B cell (primary cell): ENCODE measurements at regions not wholly inside any gene's neighbourhood (a gene's known extent, or its start where the extent isn't known, plus 50 kb on each side); places are given as distances from the start of the nearest gene placed in this dataset.

Experiments used
- ATAC-seq: fragments of 200-7000 bp; cut with Tn5 transposase; one replicate; pipeline ENCODE4 v1.10.0; 2021; ENCODE audit warnings: low read depth, mild to moderate bottlenecking, moderate number of reproducible peaks, moderate library complexity
- CTCF ChIA-PET: fragments of 350-600 bp; sonication (Branson Sonifier 250); formaldehyde crosslinking; loops from one replicate; lab custom pipeline; 2021; ENCODE audit warnings: antibody characterized with exemption, inconsistent platforms; lab: Charles Lee
- POLR2A ChIA-PET: fragments of 350-600 bp; sonication (Branson Sonifier 250); formaldehyde crosslinking; loops from one replicate; lab custom pipeline; 2021; ENCODE audit warnings: antibody characterized with exemption; lab: Charles Lee
- DNase-seq: peaks from one replicate; pipeline ENCODE4 v3.0.0; 2013
- H2AFZ ChIP-seq: 2 replicates; pipeline ENCODE4 v1.6.1; 2012; ENCODE audit warnings: mild to moderate bottlenecking, low read depth, low read length; ENCODE audit not compliant: insufficient read depth, poor library complexity, severe bottlenecking
- H3K27ac ChIP-seq, 2 donors: 1 replicate in 1 of 2; 2 replicates in 1 of 2; pipeline ENCODE4 v1.5.1; 2012 to 2013; ENCODE audit warnings: low read length in 2 of 2, mild to moderate bottlenecking in 2 of 2, moderate library complexity in 1 of 2
- H3K27me3 ChIP-seq, 4 experiments: fragments of 200-600 bp in 1 of 4; sonication (generic) in 1 of 4; replicated peaks in 1 of 4; 1 replicate in 2 of 4; 2 replicates in 2 of 4; pipeline versions ENCODE4 v1.6.1 to v1.7.0; 2013 to 2016; ENCODE audit warnings: low read length in 3 of 4, mild to moderate bottlenecking in 2 of 4, mixed read lengths in 1 of 4, moderate library complexity in 1 of 4; ENCODE audit not compliant: insufficient read depth in 4 of 4, control insufficient read depth in 3 of 4; ENCODE audit errors: control extremely low read depth in 1 of 4
- H3K36me3 ChIP-seq, 2 experiments: replicated peaks in 1 of 2; 1 replicate in 1 of 2; 2 replicates in 1 of 2; pipeline versions ENCODE4 v1.6.1 to v1.7.1; 2013; ENCODE audit warnings: low read length in 1 of 2; ENCODE audit not compliant: insufficient read depth in 2 of 2, control insufficient read depth in 1 of 2; ENCODE audit errors: control extremely low read depth in 1 of 2, extremely low read depth in 1 of 2
- H3K4me1 ChIP-seq, 2 donors: fragments of 200-600 bp in 1 of 2; sonication (generic) in 1 of 2; 1 replicate in 1 of 2; 2 replicates in 1 of 2; pipeline versions ENCODE4 v1.5.1 to v1.6.1; 2013 to 2017; ENCODE audit warnings: low read length in 2 of 2; ENCODE audit not compliant: control insufficient read depth in 2 of 2, insufficient read depth in 2 of 2
- H3K4me2 ChIP-seq: replicated peaks from 2 replicates; pipeline ENCODE3; 2012; ENCODE audit warnings: mild to moderate bottlenecking, low read depth, low read length; ENCODE audit not compliant: poor library complexity, severe bottlenecking
- H3K4me3 ChIP-seq, 5 experiments: fragments of 200-600 bp in 1 of 5; sonication (generic) in 1 of 5; 1 replicate in 3 of 5; 2 replicates in 2 of 5; pipeline versions ENCODE4 v1.5.1 to v1.7.0; 2011 to 2016; ENCODE audit warnings: low read length in 4 of 5, mild to moderate bottlenecking in 4 of 5, low read depth in 2 of 5, control low read depth in 1 of 5, moderate library complexity in 1 of 5; ENCODE audit not compliant: insufficient read depth in 1 of 5; ENCODE audit errors: control extremely low read depth in 1 of 5, extremely low read depth in 1 of 5
- H3K79me2 ChIP-seq: fragments of 200-600 bp; sonication (generic); one replicate; pipeline ENCODE4 v1.6.0; 2016; ENCODE audit warnings: low read length; ENCODE audit not compliant: control insufficient read depth, insufficient read depth
- H3K9ac ChIP-seq: fragments of 200-600 bp; sonication (generic); 2 replicates; pipeline ENCODE4 v1.6.1; 2017; ENCODE audit warnings: mild to moderate bottlenecking, low read length, moderate library complexity
- H3K9me3 ChIP-seq, 3 donors: one replicate each; pipeline versions ENCODE4 v1.6.1 to v1.7.1; 2013; ENCODE audit warnings: low read length in 2 of 3; ENCODE audit not compliant: control insufficient read depth in 2 of 3, insufficient read depth in 1 of 3; ENCODE audit errors: control extremely low read depth in 1 of 3
- H4K20me1 ChIP-seq: 2 replicates; pipeline ENCODE4 v1.6.0; 2012; ENCODE audit warnings: mild to moderate bottlenecking, low read length; ENCODE audit not compliant: insufficient read depth, control insufficient read depth, poor library complexity, severe bottlenecking
- H3K27ac Mint-ChIP-seq: one replicate; pipeline ENCODE4 v1.8.0; 2021; ENCODE audit warnings: mixed read lengths
- H3K27me3 Mint-ChIP-seq: one replicate; pipeline ENCODE4 v1.8.0; 2021; ENCODE audit warnings: mixed read lengths
- H3K4me1 Mint-ChIP-seq: one replicate; pipeline ENCODE4 v1.8.0; 2021; ENCODE audit warnings: mixed read lengths
- H3K4me3 Mint-ChIP-seq: one replicate; pipeline ENCODE4 v1.8.0; 2021; ENCODE audit warnings: mixed read lengths
- H3K9me3 Mint-ChIP-seq: one replicate; pipeline ENCODE4 v1.8.0; 2022; ENCODE audit warnings: mixed read lengths; ENCODE audit not compliant: insufficient read depth
- EZH2 ChIP-seq: IDR thresholded peaks from 2 replicates; pipeline ENCODE4 v1.6.1; 2012; ENCODE audit warnings: borderline replicate concordance, low read depth, mild to moderate bottlenecking, moderate library complexity, low read length; ENCODE audit not compliant: insufficient read depth, poor library complexity, severe bottlenecking
- WGBS: methylation state at CpG from one replicate; pipeline ENCODE4 v1.1.5; 2013; ENCODE audit warnings: missing lambda C conversion rate; ENCODE audit not compliant: insufficient coverage; 5-methylcytosine and 5-hydroxymethylcytosine counted together
- intact Hi-C: fragments of 100-400 bp; cut with micrococcal nuclease; formaldehyde crosslinking; loops from one replicate; pipeline ENCODE4 v1.10.0; 2022
- TF ChIP-seq, protein P1 (sequence below): fragments of 200-600 bp; IDR thresholded peaks from one replicate; pipeline ENCODE4 v1.8.0; 2022; ENCODE audit warnings: antibody characterized with exemption, mild to moderate bottlenecking

DNA sequence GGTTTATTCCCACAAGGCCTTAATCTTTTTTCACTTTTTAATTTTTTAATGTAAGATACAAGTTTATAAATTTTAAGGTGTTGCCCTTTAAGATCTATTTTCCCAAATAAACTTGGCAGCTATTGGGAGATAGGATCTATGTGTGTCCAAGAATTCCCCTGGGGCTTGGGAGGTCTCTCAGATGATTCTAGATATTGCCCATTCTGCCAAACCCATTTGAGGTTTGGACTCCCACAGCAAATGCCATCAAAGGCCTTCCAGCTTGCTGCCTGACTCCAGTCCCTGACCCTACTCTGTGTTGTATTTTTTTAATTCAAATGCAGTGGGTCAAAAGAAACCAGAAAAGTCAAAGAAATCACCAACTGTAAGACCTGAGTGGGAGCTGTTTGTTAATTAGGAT is 120.0 kb upstream of the CHRDL1 start:
- no peaks in the 10 kb centered on the region for H3K79me2 ChIP-seq
- ChIA-PET POLR2A (no interaction called here), CTCF (no interaction called here)
- TF ChIP-seq EZH2, result no peak
- TF ChIP-seq, protein P1, sequence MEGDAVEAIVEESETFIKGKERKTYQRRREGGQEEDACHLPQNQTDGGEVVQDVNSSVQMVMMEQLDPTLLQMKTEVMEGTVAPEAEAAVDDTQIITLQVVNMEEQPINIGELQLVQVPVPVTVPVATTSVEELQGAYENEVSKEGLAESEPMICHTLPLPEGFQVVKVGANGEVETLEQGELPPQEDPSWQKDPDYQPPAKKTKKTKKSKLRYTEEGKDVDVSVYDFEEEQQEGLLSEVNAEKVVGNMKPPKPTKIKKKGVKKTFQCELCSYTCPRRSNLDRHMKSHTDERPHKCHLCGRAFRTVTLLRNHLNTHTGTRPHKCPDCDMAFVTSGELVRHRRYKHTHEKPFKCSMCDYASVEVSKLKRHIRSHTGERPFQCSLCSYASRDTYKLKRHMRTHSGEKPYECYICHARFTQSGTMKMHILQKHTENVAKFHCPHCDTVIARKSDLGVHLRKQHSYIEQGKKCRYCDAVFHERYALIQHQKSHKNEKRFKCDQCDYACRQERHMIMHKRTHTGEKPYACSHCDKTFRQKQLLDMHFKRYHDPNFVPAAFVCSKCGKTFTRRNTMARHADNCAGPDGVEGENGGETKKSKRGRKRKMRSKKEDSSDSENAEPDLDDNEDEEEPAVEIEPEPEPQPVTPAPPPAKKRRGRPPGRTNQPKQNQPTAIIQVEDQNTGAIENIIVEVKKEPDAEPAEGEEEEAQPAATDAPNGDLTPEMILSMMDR, result no peak
- H2AFZ ChIP-seq, result no peak overlapping the region
- no peaks in the 10 kb centered on the region for H3K27me3 ChIP-seq
- Mint-ChIP-seq H3K4me3 (no peak overlapping the region), H3K27me3 (no peaks in the 10 kb centered on the region), H3K27ac (no peak overlapping the region), H3K4me1 (no peaks in the 10 kb centered on the region), H3K9me3 (no peaks in the 10 kb centered on the region)
- H3K4me2 ChIP-seq, result no peak overlapping the region
- intact Hi-C loops, result no loop called here
- no peak for DNase-seq
- no peaks in the 10 kb centered on the region for H3K4me1 ChIP-seq
- H3K9me3 ChIP-seq, result no peaks in the 10 kb centered on the region
- H3K9ac ChIP-seq, result no peak overlapping the region
- no peaks in the 10 kb centered on the region for H4K20me1 ChIP-seq
- no peak overlapping the region for H3K27ac ChIP-seq
- H3K36me3 ChIP-seq, result no peaks in the 10 kb centered on the region
- ATAC-seq, result no peak
- H3K4me3 ChIP-seq, result no peak overlapping the region

DNA sequence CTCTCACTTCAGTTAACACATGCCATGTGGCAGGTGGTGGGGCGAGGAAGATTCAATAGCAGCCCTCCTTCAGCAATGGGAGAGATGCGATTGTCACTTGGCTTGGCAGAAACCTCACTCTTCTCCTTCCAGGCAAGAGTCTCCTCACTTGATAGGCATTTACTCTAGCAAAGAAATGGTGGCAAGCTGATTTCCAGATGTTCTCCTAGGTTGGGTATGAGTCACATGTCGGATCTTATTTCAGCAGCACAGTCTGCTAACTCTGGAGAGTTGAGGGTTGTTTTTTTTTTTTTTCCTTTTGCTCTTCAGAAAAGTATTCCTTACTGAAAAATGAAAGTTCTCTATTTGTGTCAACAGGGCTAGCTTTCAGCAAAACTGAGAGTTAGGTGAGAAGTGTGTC is 119.5 kb upstream of the CHRDL1 start:
- Histone ChIP-seq H3K4me1 (no peaks in the 10 kb centered on the region), H3K4me3 (no peak overlapping the region), H3K27me3 (no peaks in the 10 kb centered on the region), H3K4me2 (no peak overlapping the region), H2AFZ (no peak overlapping the region), H3K9me3 (no peaks in the 10 kb centered on the region), H3K36me3 (no peaks in the 10 kb centered on the region), H3K27ac (no peak overlapping the region), H3K79me2 (no peaks in the 10 kb centered on the region), H4K20me1 (no peaks in the 10 kb centered on the region), H3K9ac (no peak overlapping the region)
- WGBS, result no CpG with 5 or more reads among the region's 3 CpGs
- Mint-ChIP-seq H3K4me1 (no peaks in the 10 kb centered on the region), H3K9me3 (no peaks in the 10 kb centered on the region), H3K27me3 (no peaks in the 10 kb centered on the region), H3K4me3 (no peak overlapping the region), H3K27ac (no peak overlapping the region)
- ChIA-PET CTCF (no interaction called here), POLR2A (no interaction called here)
- no peak for TF ChIP-seq EZH2
- TF ChIP-seq, protein P1, result no peak
- intact Hi-C loops, result no loop called here
- ATAC-seq, result no peak
- no peak for DNase-seq
